Left forelimb (tissue), 1 donor: ENCODE measurements at regions not wholly inside any gene's neighbourhood (a gene's known extent, or its start where the extent isn't known, plus 50 kb on each side); places are given as distances from the start of the nearest gene placed in this dataset.
"Not testable (repeated sequence)": the region's sequence is repeated elsewhere in the genome, so short reads cannot be mapped to it uniquely, and the experiment has no call there.

Experiments
- DNase-seq: peaks from one replicate; pipeline ENCODE4 v3.0.0-alpha.2; 2018; ENCODE audit warnings: low spot score

DNA sequence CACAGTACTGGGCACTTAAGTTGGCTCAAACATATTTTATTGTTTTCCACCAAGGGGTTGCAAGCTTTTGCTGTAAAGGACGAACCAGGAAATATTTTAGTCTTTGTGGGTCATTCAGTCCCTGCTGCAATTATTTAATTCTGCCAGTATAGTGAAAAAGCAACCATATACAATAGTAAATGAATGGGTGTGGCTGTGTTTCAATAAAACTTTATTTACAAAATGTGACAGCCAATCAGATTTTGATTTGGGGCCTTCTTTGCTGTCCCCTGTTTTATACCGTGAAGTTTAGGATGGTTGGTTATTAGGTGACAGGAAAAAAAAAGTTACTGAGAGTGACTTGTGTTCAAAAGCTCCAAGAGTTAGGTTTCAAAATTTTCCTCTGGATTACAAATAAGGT is 956.4 kb downstream of the AACS start:
- no peak for DNase-seq

DNA sequence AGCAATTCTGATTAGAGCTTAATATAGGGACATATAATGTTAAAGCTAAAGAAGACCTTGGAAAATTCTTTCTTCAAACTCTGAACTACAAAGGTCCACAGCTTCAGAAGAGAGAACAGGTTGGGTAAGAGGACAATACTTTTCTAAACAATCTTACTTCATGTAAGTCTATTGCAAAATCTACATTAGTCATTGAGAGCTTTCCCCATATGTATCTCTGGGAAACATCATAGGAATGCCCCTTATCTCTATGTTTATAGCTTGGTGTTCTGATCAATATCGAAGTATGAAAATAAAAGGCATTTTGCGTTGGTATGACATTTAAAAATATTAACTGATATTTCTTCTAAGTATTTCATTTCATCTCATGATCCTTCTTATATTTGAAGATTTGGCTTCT is 962.6 kb downstream of the AACS start:
- DNase-seq, result no peak

DNA sequence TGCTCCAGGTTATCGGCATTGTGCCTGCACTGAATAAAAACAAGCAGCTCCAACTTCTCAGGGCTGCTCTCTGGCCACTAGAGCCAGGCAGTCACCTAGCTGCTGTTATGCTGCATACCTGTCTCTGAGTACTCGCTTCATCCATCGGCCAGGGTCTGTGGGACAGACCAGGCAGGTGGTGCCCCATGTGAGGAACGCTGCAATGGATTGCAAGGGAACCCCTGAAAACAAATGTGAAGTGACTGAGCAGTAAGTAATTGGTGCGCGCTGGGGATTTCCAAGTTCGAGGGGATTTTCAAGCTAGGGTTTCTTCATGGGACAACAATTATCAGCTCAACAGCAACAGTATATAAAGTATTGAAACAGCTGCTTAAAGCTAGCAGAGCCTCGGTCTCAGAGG is 965.3 kb downstream of the AACS start:
- DNase-seq, result no peak

DNA sequence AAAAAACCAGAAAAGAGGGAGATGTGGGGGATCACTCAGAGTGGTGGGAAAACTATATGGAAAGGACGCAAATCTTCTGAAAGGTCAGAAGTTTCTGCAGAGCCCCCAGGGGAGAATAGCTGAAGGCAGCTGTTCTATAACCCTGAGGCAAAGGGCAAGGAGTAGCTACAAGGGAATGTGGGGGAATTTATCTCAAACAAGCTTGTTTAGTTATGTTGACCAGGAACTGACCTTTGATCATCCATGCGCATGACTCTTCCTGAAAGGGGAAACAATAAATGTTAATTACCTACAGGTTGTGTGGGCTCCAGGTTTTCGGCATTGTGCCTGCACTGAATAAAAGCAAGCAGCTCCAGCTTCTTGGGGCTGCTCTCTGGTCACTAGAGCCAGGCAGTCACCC is 968.5 kb downstream of the AACS start:
- DNase-seq, result no peak

DNA sequence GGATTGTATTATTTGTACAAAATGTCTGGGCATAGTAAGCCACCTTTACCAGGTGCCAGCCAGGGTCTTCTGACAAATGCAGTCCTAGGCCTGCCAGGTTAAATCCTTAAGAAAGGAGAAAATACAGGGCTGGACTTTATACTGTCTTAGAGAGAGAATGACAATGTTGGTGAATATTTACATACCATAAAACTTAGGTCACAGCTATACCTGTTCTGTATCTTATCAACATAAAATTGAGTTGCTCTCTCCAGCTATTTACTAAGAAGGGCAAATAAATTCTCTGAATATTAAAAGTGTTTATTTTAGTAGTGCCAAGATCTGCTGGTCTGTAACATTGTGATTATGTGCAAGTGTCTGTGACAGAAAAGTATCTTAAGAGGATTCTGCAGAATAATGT is 971.1 kb downstream of the AACS start:
- DNase-seq, result no peak

DNA sequence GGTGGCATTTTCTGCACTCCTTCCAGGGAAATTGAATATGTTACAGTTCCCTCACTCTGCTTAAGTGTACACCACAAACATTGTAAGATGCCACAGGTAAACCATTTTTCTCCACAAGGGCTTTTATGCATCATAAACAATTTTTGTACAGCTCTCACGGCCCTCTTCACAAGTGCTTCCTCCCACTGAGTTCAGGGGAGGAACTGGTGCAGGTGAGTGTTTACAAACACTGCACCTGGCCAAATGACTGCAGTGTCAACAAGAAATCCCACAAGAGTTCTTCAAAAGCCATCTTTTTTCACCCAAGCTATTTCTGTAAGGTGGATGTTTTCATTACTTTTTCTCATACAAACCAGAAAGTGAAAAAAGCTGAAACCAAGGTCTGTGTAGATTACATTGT is 973.2 kb downstream of the AACS start:
- DNase-seq, result no peak

DNA sequence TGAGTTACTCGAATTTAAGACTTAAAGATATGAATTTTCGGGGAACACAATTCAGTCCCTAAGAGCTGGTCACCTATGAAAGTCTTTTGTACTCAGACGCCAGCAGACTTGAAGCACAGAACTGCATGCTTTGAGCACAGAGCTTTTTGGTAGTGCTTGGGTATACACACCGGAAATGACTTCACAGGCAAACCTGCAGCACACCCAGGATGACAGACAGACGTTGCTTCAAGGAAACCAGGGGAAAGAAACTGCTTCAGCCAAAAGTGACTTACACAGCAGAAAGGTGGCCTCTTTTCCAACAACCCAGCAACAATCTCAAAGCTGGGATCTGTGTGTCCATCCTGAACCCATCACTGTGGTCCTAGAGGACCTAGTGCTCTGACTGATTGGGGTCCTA is 975.1 kb downstream of the AACS start:
- no peak for DNase-seq

DNA sequence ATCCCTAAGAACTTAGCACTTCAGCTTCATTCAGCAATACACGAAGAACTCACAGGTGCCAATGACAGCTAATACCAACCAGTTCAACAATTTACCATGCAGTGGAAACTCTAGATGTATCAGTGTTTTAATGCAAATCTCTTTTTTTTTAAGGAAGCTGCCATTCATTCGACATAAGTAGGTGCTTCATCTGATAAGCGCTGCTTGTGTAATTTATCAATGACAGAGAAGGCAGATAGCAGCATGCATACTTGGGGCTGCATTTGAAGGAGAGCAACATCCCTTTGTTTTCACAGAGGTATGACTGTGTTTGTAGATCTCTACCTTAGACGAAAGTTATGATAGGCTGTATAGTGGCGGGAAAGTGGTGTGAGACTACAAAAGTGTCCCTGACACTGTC is 977.1 kb downstream of the AACS start:
- no peak for DNase-seq

DNA sequence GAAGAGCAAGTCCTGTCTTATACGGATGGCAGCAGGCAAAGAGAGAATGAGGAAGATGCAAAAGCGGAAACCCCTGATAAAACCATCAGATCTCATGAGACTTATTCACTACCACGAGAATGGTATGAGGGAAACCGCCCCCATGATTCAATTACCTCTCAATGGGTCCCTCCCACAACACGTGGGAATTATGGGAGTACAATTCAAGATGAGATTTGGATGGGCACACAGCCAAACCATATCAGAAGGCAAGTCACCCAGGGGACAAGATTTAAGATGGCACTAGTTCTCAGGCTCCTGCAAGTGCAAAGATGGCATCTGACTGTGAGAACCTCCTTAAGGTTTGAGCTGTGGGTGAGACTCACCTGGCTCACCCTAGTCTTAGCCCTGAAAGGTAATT is 984.3 kb downstream of the AACS start:
- DNase-seq, result not testable (repeated sequence)

DNA sequence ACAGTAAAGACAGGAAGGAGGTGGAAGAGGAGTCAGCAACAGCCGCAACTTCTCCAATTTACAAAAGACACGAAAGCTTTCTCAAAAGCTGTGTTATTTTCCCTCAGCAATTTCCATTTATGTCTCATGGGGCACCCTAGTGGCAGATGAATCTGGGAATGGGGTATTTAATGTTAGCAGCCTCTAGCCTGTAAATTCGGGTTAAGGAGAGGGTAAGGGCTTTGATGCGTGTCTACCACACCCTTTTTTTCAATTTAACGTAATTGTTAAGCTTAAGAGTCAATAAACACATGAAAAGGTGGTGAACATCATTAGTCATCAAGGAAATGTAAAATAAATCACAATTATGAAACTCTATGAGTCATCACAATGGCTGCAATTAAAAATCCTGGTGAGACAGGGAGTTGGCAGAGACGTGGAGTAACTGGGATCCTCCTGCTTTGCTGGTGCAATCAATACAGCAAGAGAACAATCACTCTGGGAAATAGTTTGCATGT is 986.4 kb downstream of the AACS start:
- no peak for DNase-seq

DNA sequence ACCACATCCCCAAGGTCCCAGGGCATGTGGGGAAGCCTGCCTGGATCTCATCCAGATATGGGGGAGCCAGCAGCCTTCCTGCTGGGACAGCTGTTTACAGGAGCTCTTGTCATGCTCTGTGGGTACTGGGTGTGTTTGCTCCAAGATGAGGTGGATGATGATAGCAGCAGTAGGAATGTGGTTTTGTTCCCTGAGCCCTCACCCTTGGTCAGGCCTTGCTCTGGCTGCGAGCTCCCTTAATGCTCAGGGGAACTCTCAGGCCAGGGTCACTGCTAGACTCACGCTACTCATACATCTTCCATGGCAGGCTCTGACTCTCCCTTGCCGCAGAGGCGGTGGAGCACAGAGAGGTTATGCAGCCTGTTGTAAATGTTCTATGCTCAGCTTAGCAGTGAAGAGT is 990.3 kb downstream of the AACS start:
- DNase-seq, result no peak

DNA sequence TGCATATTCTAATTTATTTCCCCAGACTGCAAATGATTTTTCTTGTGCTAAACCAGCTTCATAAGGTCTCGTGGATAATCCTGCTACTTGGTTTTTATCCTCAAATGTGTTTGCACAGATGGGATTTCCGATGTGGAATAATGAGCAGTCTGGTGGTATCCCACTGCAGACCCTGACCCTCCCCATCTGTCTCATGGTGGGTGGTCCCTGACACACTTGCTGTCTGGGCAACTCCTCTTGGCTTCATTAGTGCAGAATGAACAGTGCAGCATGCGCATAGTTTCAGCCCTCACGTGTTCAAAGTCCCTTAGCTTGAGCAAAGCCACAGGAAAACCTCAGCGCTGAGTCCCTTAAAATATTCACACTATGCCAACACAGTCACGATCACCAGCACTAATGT is 996.5 kb downstream of the AACS start:
- DNase-seq, result no peak

DNA sequence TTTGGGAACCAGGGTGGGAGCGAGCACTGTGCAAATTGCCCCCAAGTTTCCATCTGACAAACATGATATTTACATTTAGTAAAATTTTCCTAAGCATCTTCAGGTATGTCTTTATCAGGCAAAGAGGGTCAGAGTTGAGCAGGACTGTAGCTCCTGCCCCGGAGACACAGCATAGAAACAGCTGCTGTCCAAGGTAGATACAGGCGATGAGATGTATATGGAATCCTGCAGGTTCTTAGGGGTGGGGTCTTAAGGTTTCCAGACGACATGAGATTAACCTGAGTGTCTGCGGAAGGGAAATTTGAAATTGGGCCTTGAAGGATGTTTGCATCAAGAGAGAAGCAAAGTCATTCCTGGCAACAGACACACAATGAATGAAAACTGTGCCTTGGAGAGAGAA is 998.8 kb downstream of the AACS start:
- DNase-seq, result no peak

DNA sequence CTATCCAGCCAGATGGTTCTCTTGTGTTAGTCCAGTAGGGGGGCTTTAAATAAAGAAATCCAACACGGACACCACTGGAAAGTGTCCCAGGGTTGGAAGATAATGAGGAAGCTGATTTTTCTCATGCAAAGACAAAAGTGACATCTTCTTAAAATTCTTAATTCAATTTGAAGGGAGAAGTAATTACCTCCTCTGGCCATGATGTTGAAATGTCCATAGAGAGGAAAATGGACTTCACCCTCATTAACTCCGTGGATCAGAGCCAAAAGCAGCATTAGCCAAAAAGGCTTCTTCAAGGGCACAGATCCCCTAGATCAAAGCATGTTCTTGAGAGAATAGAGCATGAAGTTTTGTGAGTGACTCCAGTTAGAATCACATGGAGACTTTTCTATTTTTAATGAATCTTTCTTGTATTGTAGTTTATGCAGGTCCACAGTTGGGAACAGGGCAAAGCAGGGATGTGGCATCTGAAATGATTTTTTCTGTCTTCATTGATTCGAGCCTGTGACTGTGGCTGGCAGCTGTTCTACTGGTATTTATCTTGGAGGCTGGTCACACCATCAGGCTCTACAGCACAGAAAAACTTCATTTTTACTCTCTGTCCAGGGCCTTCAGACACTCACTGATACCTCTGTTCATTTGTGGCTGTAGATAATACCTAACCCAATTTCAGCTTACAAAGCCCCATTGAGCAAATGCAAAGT is 1002.5 kb downstream of the AACS start:
- no peak for DNase-seq

DNA sequence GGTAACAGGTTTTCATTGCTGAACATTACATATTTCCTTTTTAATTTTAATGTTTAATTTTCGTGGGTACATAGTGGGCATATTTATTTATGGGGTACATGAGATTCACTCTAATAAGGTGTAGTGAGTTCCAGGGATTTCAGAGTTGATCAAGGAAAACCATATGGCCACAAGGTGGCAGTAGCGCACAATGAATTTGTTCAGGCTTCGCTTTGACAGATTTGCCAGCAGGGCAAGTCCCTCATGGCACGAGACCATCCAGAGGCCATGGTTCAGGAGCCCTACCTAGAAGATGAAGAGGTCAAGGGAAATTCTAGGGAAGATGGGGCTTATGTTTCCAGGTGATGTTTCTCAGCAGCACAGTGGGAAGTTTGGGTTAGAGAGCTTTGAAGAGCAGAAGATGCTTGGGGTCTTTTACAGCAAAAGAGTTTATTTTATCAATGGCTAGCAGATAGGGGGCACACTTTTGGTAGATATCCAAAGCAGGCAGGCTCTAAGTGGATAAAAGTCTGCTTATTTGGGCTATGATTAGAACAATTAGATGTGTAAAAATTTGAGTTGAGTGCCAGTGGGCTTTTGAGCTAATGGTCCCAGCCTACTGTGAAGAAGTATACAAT is 1004.4 kb downstream of the AACS start:
- no peak for DNase-seq

DNA sequence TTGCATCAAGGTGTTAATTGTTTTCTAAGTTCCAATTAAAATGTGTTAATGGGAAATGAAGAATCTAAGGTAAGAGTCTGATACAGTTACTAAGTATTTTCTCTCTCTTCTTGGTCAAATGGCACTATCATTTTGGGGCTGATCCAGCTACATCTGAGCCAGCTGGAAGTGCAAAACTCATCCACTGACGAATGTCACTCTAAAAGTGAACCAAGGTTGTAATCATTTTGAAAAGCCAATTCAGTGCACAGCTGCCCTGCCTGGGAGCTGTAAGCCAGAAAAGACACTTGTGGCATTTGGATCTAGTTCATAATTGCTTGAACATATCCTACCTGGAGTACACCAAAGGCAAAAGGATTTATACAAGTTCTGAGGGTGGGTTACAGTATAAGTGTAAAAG is 1011.3 kb downstream of the AACS start:
- DNase-seq, result no peak

DNA sequence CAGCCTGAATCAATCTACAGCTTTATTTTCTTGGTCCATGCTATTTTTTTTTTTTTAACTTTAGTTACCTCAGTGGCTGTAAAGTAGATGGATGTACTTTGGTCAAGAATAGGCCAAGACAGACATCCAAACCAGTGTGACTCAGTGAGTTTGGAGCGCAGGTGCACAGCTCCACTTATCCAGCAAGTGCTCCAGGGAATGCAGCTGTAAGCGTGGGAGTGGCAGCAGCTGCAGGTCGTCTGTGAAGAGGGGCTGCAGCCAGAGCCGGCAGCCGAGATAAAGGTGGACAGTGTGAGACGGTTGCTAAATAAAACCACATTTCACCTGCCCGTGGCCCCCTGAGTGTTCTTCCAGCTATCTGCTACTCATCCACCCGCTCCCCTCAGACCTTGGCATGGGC is 1018.7 kb downstream of the AACS start:
- no peak for DNase-seq

DNA sequence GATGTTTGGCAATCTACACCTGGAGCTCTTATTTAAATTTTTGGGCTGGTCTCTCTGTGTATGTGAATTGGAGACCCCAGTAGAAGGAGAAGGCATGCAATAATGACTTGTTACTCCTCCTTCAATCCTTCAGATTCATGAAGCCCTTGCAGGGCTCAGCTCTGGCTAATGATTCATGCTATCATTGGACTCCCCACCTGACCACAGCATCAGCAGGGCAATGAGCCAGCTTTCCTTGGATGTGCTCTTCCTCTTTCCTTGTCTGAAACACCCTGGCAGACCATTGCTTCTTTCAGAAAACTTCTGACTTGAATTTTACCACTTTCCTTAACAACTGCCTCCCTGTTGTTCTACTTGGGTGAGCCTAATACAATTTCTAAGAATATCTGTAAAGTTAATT is 1019.2 kb downstream of the AACS start:
- DNase-seq, result no peak

DNA sequence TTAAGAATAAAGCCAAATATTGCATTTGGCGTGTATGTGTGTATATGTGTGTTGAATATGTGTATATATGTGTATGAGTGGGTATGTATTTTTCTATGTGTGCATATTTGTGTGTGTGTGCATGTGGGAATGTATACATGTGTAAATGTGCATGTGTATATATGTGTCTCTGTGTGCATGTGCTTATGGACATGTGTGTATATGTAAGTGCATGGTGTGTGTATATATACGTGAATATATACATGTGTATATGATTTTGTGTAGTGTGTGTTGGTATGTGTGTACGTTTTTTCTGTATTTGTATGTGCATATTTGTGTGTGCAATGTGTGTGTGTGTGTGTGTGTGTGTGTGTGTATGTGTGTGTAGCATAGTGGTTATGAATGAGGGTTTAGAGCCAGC is 1021.0 kb downstream of the AACS start:
- DNase-seq, result no peak

DNA sequence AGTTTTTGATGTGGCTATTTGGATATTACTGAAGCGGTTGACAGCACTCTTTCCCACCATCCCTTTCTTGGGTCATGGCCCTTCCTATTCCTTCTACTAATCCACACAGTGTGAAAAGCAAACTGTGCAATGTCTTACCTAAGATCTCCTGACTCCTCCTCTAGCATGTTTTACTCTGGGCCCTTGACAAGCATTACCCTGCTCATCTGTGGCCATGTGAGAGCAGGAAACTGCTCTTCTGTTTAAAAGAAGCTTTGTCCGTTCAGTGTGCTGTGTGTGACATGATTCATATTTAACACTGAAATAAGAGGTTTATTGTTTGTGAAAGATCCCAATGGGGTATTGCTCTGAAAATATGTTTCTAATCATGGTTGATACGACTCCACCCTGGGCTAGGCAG is 1022.5 kb downstream of the AACS start:
- no peak for DNase-seq

DNA sequence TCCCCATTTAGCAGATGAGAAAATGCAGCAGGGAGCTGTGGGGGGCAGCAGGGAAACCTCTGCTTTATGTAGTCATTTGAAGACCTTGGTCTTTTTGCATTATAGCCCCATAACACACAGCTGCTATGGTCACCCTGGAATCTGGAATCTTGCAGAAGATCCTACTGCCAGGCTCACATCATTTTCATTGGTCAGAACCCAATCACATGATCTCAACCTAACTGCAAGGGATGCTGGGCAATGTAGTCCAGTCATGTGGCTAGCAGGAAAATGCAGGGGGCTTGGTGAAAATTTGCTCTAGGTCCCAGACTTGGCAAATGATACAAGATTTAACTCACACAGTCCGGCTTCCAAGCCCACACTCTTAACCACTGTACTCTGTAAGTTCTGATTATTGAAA is 1028.7 kb downstream of the AACS start:
- no peak for DNase-seq

DNA sequence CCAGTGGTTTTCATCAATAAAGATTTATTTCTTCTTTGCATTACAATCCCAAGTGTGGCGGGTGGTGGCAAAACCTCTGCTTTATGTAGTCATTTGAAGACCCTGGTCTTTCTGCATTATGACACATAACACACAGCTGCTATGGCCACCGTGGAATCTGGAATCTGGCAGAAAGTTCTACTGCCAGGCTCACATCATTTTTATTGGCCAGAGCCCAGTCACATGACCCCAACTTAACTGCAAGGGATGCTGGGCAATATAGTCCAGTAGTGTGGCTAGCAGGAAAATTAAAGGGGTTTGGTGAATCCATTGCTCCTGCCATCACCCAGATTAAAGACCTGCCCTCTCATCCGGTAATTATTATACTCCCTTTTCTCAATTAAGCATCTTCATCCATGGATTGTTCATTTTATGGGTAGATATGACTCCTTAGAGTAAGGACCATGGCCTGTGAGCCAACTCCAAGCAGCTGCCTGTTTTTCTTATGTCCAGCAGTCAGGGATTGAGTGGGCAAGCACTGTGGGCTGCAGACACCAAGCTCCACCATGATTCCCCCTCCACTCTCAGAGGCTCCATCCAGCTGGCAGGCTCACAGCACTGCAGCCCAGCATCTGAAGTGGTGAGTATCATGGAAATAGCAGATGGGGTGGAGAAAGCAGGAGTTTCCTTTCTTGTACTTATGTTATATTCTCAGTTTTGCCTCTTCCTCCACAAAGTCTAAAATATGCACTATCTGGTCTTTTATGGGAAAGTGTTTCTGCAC is 1030.7 kb downstream of the AACS start:
- no peak for DNase-seq

DNA sequence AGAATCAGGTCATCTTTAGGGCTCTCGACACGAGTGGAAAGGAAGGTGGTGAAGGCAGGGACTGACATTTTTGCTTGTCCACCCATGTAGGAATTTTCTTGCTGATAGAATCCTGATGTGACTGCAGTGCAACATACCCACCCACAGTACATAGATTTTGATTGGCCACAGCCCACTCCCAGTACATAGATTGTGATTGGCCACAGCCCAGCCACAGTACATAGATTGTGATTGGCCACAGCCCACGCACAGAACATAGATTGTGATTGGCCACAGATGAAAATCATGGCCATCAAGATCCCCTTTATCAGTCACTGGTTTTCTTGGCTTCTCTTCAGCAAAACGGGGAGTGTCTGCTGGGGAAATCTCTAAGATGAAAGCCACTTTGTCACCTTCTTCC is 1041.5 kb downstream of the AACS start:
- DNase-seq, result no peak
